Adrenal gland (tissue), 9 donors: ENCODE measurements at regions not wholly inside any gene's neighbourhood (a gene's known extent, or its start where the extent isn't known, plus 50 kb on each side); places are given as distances from the start of the nearest gene placed in this dataset.
"Not testable (repeated sequence)": the region's sequence is repeated elsewhere in the genome, so short reads cannot be mapped to it uniquely, and the experiment has no call there.

Source experiments
- DNase-seq, 7 donors: peaks; one replicate each; pipeline ENCODE4 v3.0.0-alpha.2; 2019 to 2020
- H3K27ac ChIP-seq, 5 donors: fragments of 200-600 bp; sonication (generic) in 4 of 5; 1 replicate in 3 of 5; 2 replicates in 2 of 5; pipeline versions ENCODE4 v1.5.1 to v1.8.0; 2016 to 2020; ENCODE audit warnings: mild to moderate bottlenecking in 1 of 5
- H3K27me3 ChIP-seq: fragments of 200-600 bp; 2 replicates; pipeline ENCODE4 v1.8.0; 2021
- H3K36me3 ChIP-seq, 2 donors: fragments of 200-600 bp; replicated peaks in 1 of 2; 1 replicate in 1 of 2; 2 replicates in 1 of 2; pipeline versions ENCODE4 v1.5.1 to v1.8.0; 2018 to 2022
- H3K4me1 ChIP-seq, 2 donors: fragments of 200-600 bp; replicated peaks in 1 of 2; 1 replicate in 1 of 2; 2 replicates in 1 of 2; pipeline versions ENCODE4 v1.5.1 to v1.8.0; 2018 to 2021
- H3K4me3 ChIP-seq, 4 donors: fragments of 200-600 bp; sonication (generic) in 3 of 4; one replicate each; pipeline ENCODE4 v1.5.1; 2016 to 2018
- H3K9me3 ChIP-seq, 3 donors: fragments of 200-600 bp; sonication (generic) in 1 of 3; replicated peaks in 1 of 3; 1 replicate in 2 of 3; 2 replicates in 1 of 3; pipeline versions ENCODE4 v1.5.1 to v1.8.0; 2016 to 2021
- POLR2A ChIP-seq, 2 donors: fragments of 450-650 bp; IDR thresholded peaks; one replicate each; pipeline ENCODE4 v1.6.1; 2017; ENCODE audit warnings: antibody characterized with exemption in 2 of 2, mild to moderate bottlenecking in 2 of 2, moderate library complexity in 1 of 2
- WGBS, 4 donors: extraction: QIAGEN DNeasy Blood & Tissue Kit in 2 of 4; methylation state at CpG; one replicate each; pipeline versions ENCODE4 v1.1.5 to v1.1.7; 2013 to 2017; 5-methylcytosine and 5-hydroxymethylcytosine counted together
- intact Hi-C, 2 donors: fragments of 100-400 bp; cut with DNase I; formaldehyde crosslinking; loops; one replicate each; pipeline versions ENCODE4 v1.14.1 to v1.15.0; 2022 to 2023
- TF ChIP-seq, protein P1 (sequence below), 6 experiments: fragments of 450-650 bp in 4 of 6; fragments of 200-600 bp in 2 of 6; sonication (generic) in 1 of 6; IDR thresholded peaks; 1 replicate in 5 of 6; 2 replicates in 1 of 6; pipeline versions ENCODE4 v1.5.1 to v1.8.0; 2016 to 2021; ENCODE audit warnings: antibody characterized with exemption in 6 of 6, mild to moderate bottlenecking in 2 of 6, moderate library complexity in 1 of 6
- donor health status: healthy with polysubstance abuse.
- donor health status: Bipolar disorder and iron deficiency.
- donor health status: DM: yes; HTN: yes; CAD: no.
- donor health status: DM: no; HTN: no; CAD: no.
- donor health status: DM: no; HTN: no; CAD: no.

DNA sequence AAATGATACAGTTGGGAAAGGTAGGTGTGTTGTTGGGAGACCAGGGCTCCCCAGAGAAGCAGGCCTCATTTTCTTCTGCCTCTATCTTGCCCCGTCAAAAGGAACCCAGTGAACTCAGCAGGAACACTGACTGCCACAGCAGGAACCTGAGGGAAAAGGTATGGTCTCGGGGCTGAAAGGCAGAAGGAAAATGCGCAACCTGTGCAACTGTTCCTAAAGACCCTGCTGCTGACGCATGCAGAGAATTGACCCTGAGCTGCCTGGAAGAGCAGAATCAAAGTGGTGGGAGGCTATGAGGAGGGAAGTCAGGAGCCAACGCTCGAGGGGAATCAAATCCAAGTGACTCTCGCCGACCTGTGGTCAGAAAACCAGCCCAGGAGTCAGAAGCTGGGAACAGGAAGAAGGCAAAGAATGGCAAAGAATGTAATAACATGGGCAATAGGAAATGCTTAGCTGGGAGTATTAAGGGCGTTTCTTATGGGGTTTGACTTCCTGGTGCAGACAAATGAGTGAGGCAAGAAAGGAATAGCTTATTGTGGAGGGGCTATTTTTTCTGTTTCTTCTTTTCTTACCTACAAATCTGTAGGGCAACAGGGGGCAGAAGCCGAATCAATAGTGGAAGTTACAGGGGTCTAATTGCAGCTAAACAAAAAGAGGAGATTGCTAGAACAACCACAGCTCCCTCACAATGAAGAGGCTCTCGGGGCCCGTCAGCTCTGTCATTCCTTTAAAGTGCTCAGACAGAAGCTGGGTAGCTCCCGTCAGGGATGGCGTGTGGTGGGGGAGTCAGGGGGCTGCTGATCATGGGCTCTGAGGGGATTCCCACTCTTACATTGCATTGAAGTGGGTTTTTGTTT, 65.4 kb upstream of the DLG1 start:
- Histone ChIP-seq H3K4me3 (no peak overlapping the region), H3K27ac (no peak overlapping the region), H3K36me3 (no peaks in the 10 kb centered on the region), H3K4me1 (peaks cover 0 to 5% of the 10 kb centered on the region in 2 donors), H3K27me3 (no peaks in the 10 kb centered on the region), H3K9me3 (no peaks in the 10 kb centered on the region)
- WGBS, 4 donors = 85 to 88% (median 87%) methylated on average over 14 of the region's 14 CpGs
- peak in 1 of 7 donors; percentile 6 for DNase-seq
- TF ChIP-seq, protein P1, sequence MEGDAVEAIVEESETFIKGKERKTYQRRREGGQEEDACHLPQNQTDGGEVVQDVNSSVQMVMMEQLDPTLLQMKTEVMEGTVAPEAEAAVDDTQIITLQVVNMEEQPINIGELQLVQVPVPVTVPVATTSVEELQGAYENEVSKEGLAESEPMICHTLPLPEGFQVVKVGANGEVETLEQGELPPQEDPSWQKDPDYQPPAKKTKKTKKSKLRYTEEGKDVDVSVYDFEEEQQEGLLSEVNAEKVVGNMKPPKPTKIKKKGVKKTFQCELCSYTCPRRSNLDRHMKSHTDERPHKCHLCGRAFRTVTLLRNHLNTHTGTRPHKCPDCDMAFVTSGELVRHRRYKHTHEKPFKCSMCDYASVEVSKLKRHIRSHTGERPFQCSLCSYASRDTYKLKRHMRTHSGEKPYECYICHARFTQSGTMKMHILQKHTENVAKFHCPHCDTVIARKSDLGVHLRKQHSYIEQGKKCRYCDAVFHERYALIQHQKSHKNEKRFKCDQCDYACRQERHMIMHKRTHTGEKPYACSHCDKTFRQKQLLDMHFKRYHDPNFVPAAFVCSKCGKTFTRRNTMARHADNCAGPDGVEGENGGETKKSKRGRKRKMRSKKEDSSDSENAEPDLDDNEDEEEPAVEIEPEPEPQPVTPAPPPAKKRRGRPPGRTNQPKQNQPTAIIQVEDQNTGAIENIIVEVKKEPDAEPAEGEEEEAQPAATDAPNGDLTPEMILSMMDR (IDR thresholded peaks at IDR 0.05) = no peak
- TF ChIP-seq POLR2A (IDR thresholded peaks at IDR 0.05) = no peak
- intact Hi-C loops = no loop called here

DNA sequence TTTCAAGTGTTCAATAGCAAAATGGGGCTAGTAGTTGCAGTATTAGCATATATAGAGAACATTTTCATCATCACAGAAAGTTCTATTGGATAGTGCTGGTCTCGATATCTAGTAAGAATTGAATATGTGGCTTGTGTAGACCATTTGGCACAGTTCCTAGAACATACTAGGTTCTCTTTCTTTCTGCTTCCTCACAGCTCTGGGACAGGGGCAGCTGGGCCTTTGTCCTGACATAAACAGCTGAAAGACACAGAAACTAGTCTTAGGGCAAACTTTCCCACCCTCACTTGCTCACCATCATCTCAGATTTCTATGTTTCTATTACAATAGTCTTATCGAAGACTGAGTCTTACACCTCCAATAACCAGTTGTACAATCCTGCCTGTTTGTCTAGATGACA, 63.7 kb upstream of the DLG1 start:
- WGBS, 4 donors = 76 to 90% (median 85%) methylated on average over 2 of the region's 2 CpGs
- intact Hi-C loops = no loop called here
- Histone ChIP-seq H3K4me3 (no peak overlapping the region), H3K4me1 (peaks cover 0 to 5% of the 10 kb centered on the region in 2 donors), H3K27me3 (no peaks in the 10 kb centered on the region), H3K36me3 (no peaks in the 10 kb centered on the region), H3K9me3 (no peaks in the 10 kb centered on the region), H3K27ac (no peak overlapping the region)
- TF ChIP-seq, protein P1 (IDR thresholded peaks at IDR 0.05) = no peak
- TF ChIP-seq POLR2A (IDR thresholded peaks at IDR 0.05) = no peak
- DNase-seq = no peak

DNA sequence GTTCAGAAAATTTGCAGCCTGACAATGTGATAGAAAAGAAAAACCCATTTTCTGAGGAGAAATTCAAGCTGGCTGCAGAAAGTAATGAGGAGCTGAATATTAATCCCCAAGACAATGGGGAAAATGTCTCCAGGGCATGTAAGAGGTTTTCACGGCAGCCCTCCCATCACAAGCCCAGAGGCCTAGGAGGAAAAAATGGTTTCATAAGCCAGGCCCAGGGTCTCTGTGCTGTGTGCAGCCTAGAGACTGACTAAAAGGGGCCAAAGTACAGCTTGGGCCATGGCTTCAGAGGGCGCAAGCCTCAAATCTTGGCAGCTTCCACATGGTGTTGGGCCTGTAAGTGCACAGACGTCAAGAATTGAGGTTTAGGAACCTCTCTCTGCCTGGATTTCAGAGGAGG, 61.7 kb upstream of the DLG1 start:
- 87 to 96% (median 92%) methylated on average over 3 of the region's 3 CpGs for WGBS, 4 donors
- H3K4me1 ChIP-seq, intact Hi-C loops, H3K27ac ChIP-seq, H3K9me3 ChIP-seq, H3K27me3 ChIP-seq, DNase-seq, H3K4me3 ChIP-seq, H3K36me3 ChIP-seq: not testable (repeated sequence)

- H3K27ac ChIP-seq, DNase-seq, H3K4me3 ChIP-seq, H3K36me3 ChIP-seq, intact Hi-C loops, H3K4me1 ChIP-seq, H3K9me3 ChIP-seq, H3K27me3 ChIP-seq: not testable (repeated sequence)
- WGBS, 4 donors = 90 to 93% (median 91%) methylated on average over 3 of the region's 3 CpGs
Observed at GRCh38 chr3:197359476-197359875, 61.1 kb upstream of the DLG1 start.

DNA sequence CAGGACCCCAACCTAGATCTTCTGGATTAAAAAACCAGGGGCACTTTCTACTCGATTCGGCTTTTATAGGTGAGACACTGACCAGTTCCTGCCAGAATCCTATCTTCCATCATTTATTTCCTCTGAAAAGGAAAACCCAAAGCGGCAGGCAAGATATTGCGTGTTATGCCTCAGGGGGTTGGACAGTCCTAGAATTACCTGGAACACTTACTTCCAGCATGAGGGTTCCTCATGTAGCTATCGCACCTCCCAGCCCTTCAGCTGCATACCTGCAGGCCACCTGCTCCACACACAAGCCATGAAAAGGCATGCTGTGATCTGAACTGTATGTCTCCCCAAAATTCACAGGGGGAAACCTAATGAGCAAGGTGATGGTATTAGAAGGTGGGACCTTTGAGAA, 58.3 kb upstream of the DLG1 start:
- no peaks in the 10 kb centered on the region for H3K27me3 ChIP-seq
- no peak overlapping the region for H3K27ac ChIP-seq
- intact Hi-C loops = no loop called here
- H3K4me1 ChIP-seq = peaks cover 5 to 9% of the 10 kb centered on the region in 2 donors
- TF ChIP-seq, protein P1 (IDR thresholded peaks at IDR 0.05) = no peak
- TF ChIP-seq POLR2A (IDR thresholded peaks at IDR 0.05) = no peak
- H3K4me3 ChIP-seq = no peak overlapping the region
- no peaks in the 10 kb centered on the region for H3K36me3 ChIP-seq
- WGBS, 4 donors = 81 to 96% (median 95%) methylated on average over 5 of the region's 5 CpGs
- DNase-seq = no peak
- no peaks in the 10 kb centered on the region for H3K9me3 ChIP-seq
